Thyroid gland (tissue), 4 donors: ENCODE measurements at regions not wholly inside any gene's neighbourhood (a gene's known extent, or its start where the extent isn't known, plus 50 kb on each side); places are given as distances from the start of the nearest gene placed in this dataset.
"Not testable (repeated sequence)": the region's sequence is repeated elsewhere in the genome, so short reads cannot be mapped to it uniquely, and the experiment has no call there.

Source experiments
- DNase-seq, 2 donors: peaks; one replicate each; pipeline ENCODE4 v3.0.0-alpha.2; 2019
- H3K27ac ChIP-seq, 3 donors: fragments of 200-600 bp; sonication (generic); 1 replicate in 2 of 3; 2 replicates in 1 of 3; pipeline ENCODE4 v1.5.1; 2016 to 2019; ENCODE audit warnings: mild to moderate bottlenecking in 1 of 3, moderate library complexity in 1 of 3
- H3K27me3 ChIP-seq: fragments of 200-600 bp; sonication (generic); one replicate; pipeline ENCODE4 v1.5.1; 2019
- H3K36me3 ChIP-seq, 2 donors: fragments of 200-600 bp; sonication (generic); one replicate each; pipeline ENCODE4 v1.5.1; 2016 to 2019
- H3K4me1 ChIP-seq, 2 donors: fragments of 200-600 bp; sonication (generic); one replicate each; pipeline ENCODE4 v1.5.1; 2017 to 2019
- H3K4me3 ChIP-seq, 3 donors: fragments of 200-600 bp; sonication (generic); replicated peaks in 1 of 3; 1 replicate in 2 of 3; 2 replicates in 1 of 3; pipeline ENCODE4 v1.5.1; 2016; ENCODE audit warnings: mild to moderate bottlenecking in 1 of 3
- H3K9me3 ChIP-seq: fragments of 200-600 bp; sonication (generic); one replicate; pipeline ENCODE4 v1.5.1; 2017
- CTCF ChIP-seq, 6 experiments: fragments of 200-600 bp in 3 of 6; fragments of 450-650 bp in 3 of 6; sonication (generic) in 3 of 6; IDR thresholded peaks; one replicate each; pipeline ENCODE4 v1.5.1; 2016 to 2019; ENCODE audit warnings: antibody characterized with exemption in 6 of 6, mild to moderate bottlenecking in 2 of 6, inconsistent platforms in 1 of 6, moderate library complexity in 1 of 6
- POLR2A ChIP-seq, 2 donors: fragments of 450-650 bp; IDR thresholded peaks; one replicate each; pipeline ENCODE4 v1.6.1; 2017; ENCODE audit warnings: antibody characterized with exemption in 2 of 2, mild to moderate bottlenecking in 2 of 2, moderate library complexity in 1 of 2
- WGBS, 2 donors: methylation state at CpG; one replicate each; pipeline ENCODE4 v1.1.5; 2017; 5-methylcytosine and 5-hydroxymethylcytosine counted together
- intact Hi-C: fragments of 100-400 bp; cut with DNase I; formaldehyde crosslinking; loops from one replicate; pipeline ENCODE4 v1.15.1; 2023

GRCh38 chr6:165843121-165843520 lies 180.1 kb upstream of the PDE10A start:
- no peaks in the 10 kb centered on the region for H3K36me3 ChIP-seq
- no peaks in the 10 kb centered on the region for H3K9me3 ChIP-seq
- no peak for DNase-seq
- no peaks in the 10 kb centered on the region for H3K27me3 ChIP-seq
- intact Hi-C loops: no loop called here
- H3K27ac ChIP-seq: no peak overlapping the region
- H3K4me3 ChIP-seq: no peak overlapping the region
- WGBS, 2 donors: 80 to 85% methylated on average over 5 of the region's 5 CpGs
- H3K4me1 ChIP-seq: no peaks in the 10 kb centered on the region
- TF ChIP-seq CTCF (IDR thresholded peaks at IDR 0.05): no peak
- TF ChIP-seq POLR2A (IDR thresholded peaks at IDR 0.05): no peak

GRCh38 chr6:165842281-165842936 lies 179.4 kb upstream of the PDE10A start:
- WGBS, 2 donors: 75 to 85% methylated on average over 12 of the region's 12 CpGs
- no peak for TF ChIP-seq POLR2A (IDR thresholded peaks at IDR 0.05)
- TF ChIP-seq CTCF (IDR thresholded peaks at IDR 0.05): no peak
- no peaks in the 10 kb centered on the region for H3K9me3 ChIP-seq
- intact Hi-C loops: no loop called here
- H3K36me3 ChIP-seq: no peaks in the 10 kb centered on the region
- no peak overlapping the region for H3K27ac ChIP-seq
- H3K27me3 ChIP-seq: no peaks in the 10 kb centered on the region
- no peaks in the 10 kb centered on the region for H3K4me1 ChIP-seq
- no peak for DNase-seq
- no peak overlapping the region for H3K4me3 ChIP-seq

- Histone ChIP-seq H3K4me1 (no peaks in the 10 kb centered on the region), H3K27me3 (no peaks in the 10 kb centered on the region), H3K27ac (no peak overlapping the region), H3K36me3 (no peaks in the 10 kb centered on the region), H3K4me3 (no peak overlapping the region), H3K9me3 (no peaks in the 10 kb centered on the region)
- 94 to 96% methylated on average over 8 to 9 of the region's 9 CpGs for WGBS, 2 donors
- no peak for DNase-seq
- TF ChIP-seq CTCF (IDR thresholded peaks at IDR 0.05): no peak
- TF ChIP-seq POLR2A (IDR thresholded peaks at IDR 0.05): no peak
- intact Hi-C loops: no loop called here
Measured at GRCh38 chr6:165841153-165841558, 178.1 kb upstream of the PDE10A start.

GRCh38 chr6:165837948-165838745 lies 175.1 kb upstream of the PDE10A start:
- Histone ChIP-seq H3K4me3 (no peak overlapping the region), H3K9me3 (no peaks in the 10 kb centered on the region), H3K36me3 (no peaks in the 10 kb centered on the region), H3K27ac (no peak overlapping the region), H3K4me1 (peaks cover 7 to 15% of the 10 kb centered on the region in 2 donors), H3K27me3 (no peaks in the 10 kb centered on the region)
- 82 to 91% methylated on average over 9 of the region's 9 CpGs for WGBS, 2 donors
- intact Hi-C loops: no loop called here
- TF ChIP-seq POLR2A (IDR thresholded peaks at IDR 0.05) (no peak), CTCF (IDR thresholded peaks at IDR 0.05) (no peak)
- DNase-seq: no peak

GRCh38 chr6:165836648-165837047 lies 173.6 kb upstream of the PDE10A start:
- intact Hi-C loops, H3K4me3 ChIP-seq, H3K27me3 ChIP-seq, H3K9me3 ChIP-seq, DNase-seq, H3K36me3 ChIP-seq, H3K27ac ChIP-seq: not testable (repeated sequence)
- peaks cover 7 to 15% of the 10 kb centered on the region in 2 donors for H3K4me1 ChIP-seq
- 92 to 95% methylated on average over 4 of the region's 4 CpGs for WGBS, 2 donors
